GM12878 (cell line): ENCODE measurements at regions not wholly inside any gene's neighbourhood (a gene's known extent, or its start where the extent isn't known, plus 50 kb on each side); places are given as distances from the start of the nearest gene placed in this dataset.

ENCODE experiments used
- CBX3 ChIP-seq: fragments of 200-600 bp; sonication (generic); IDR thresholded peaks from 2 replicates; pipeline ENCODE4 v1.6.1; 2016; ENCODE audit warnings: low read depth, borderline replicate concordance
- DPF2 ChIP-seq: fragments of 450-650 bp; IDR thresholded peaks from 2 replicates; pipeline ENCODE4 v1.6.1; 2017; ENCODE audit warnings: mild to moderate bottlenecking
- EGR1 ChIP-seq, 2 experiments: IDR thresholded peaks; 1 replicate in 1 of 2; 2 replicates in 1 of 2; pipeline ENCODE4 v1.6.1; 2011 to 2012; ENCODE audit warnings: low read depth in 2 of 2, low read length in 2 of 2, borderline replicate concordance in 1 of 2, mild to moderate bottlenecking in 1 of 2, moderate library complexity in 1 of 2
- ETV6 ChIP-seq, 2 experiments: fragments of 450-650 bp in 1 of 2; IDR thresholded peaks in 1 of 2; conservative IDR thresholded peaks in 1 of 2; 2 replicates each; pipeline ENCODE4 v1.6.1; 2014; ENCODE audit warnings: antibody characterized with exemption in 1 of 2, borderline replicate concordance in 1 of 2, low read depth in 1 of 2, mild to moderate bottlenecking in 1 of 2, moderate library complexity in 1 of 2
- EZH2 ChIP-seq: IDR thresholded peaks from 2 replicates; pipeline ENCODE4 v1.6.1; 2012; ENCODE audit warnings: low read depth, mild to moderate bottlenecking, control low read depth, inconsistent platforms, low read length, borderline replicate concordance; ENCODE audit not compliant: control insufficient read depth
- JUNB ChIP-seq: IDR thresholded peaks from 2 replicates; pipeline ENCODE4 v1.6.1; 2016; ENCODE audit warnings: antibody characterized with exemption, mild to moderate bottlenecking
- KDM1A ChIP-seq: fragments of 200-600 bp; sonication (generic); IDR thresholded peaks from 2 replicates; pipeline ENCODE4 v1.6.1; 2016; ENCODE audit warnings: borderline replicate concordance
- RBBP5 ChIP-seq: fragments of 200-600 bp; sonication (generic); conservative IDR thresholded peaks from 2 replicates; pipeline ENCODE4 v1.6.1; 2016
- STAT1 ChIP-seq: fragments of 450-650 bp; conservative IDR thresholded peaks from 2 replicates; pipeline ENCODE4 v1.6.1; 2014; ENCODE audit warnings: antibody characterized with exemption, mild to moderate bottlenecking
- TBL1XR1 ChIP-seq: IDR thresholded peaks from 2 replicates; pipeline ENCODE4 v1.6.1; 2012; ENCODE audit warnings: low read depth, low read length, improper control_type of control experiment
- ZBTB4 ChIP-seq: fragments of 450-650 bp; formaldehyde crosslinking; IDR thresholded peaks from 2 replicates; pipeline ENCODE4 v1.4.0; 2022; ENCODE audit warnings: mild to moderate bottlenecking, moderate library complexity

- TF ChIP-seq KDM1A (no peak), RBBP5 (no peak), ZBTB4 (no peak), EGR1 (IDR thresholded peaks at IDR 0.05; ENCODE audit: borderline replicate concordance in 1 of 2, low read depth in 2 of 2, low read length in 2 of 2) (no peak), DPF2 (no peak), ETV6 (conservative IDR thresholded peaks at IDR 0.05 in 1 of 2, IDR thresholded peaks at IDR 0.05 in 1 of 2; ENCODE audit: borderline replicate concordance in 1 of 2, low read depth in 1 of 2) (no peak), STAT1 (no peak), JUNB (no peak), CBX3 (no peak), TBL1XR1 (no peak), EZH2 (no peak)
These were observed 977.2 kb upstream of the USP15 start (continued) for GRCh38 chr12:61282790-61283575.
